ENCODE measurements at regions not wholly inside any gene's neighbourhood (a gene's known extent, or its start where the extent isn't known, plus 50 kb on each side); places are given as distances from the start of the nearest gene placed in this dataset.
"Not testable (repeated sequence)": the region's sequence is repeated elsewhere in the genome, so short reads cannot be mapped to it uniquely, and the experiment has no call there.

- intact Hi-C loops (cut with micrococcal nuclease; ENCODE audit: unreplicated experiment): no loop called here
- no peaks in the 10 kb centered on the region for H3K27me3 ChIP-seq (replicated peaks; ENCODE audit: insufficient read depth, low read depth, low read length, poor library complexity)
- CTCF ChIA-PET: no interaction called here
- H3K4me1 ChIP-seq (ENCODE audit: insufficient read depth, low read length, poor library complexity, severe bottlenecking): peaks cover 10% of the 10 kb centered on the region
- no peak for DNase-seq (ENCODE audit: low spot score)
- POLR2A ChIA-PET (ENCODE audit: low non-redundant PET): no interaction called here
- TF ChIP-seq, protein P1, sequence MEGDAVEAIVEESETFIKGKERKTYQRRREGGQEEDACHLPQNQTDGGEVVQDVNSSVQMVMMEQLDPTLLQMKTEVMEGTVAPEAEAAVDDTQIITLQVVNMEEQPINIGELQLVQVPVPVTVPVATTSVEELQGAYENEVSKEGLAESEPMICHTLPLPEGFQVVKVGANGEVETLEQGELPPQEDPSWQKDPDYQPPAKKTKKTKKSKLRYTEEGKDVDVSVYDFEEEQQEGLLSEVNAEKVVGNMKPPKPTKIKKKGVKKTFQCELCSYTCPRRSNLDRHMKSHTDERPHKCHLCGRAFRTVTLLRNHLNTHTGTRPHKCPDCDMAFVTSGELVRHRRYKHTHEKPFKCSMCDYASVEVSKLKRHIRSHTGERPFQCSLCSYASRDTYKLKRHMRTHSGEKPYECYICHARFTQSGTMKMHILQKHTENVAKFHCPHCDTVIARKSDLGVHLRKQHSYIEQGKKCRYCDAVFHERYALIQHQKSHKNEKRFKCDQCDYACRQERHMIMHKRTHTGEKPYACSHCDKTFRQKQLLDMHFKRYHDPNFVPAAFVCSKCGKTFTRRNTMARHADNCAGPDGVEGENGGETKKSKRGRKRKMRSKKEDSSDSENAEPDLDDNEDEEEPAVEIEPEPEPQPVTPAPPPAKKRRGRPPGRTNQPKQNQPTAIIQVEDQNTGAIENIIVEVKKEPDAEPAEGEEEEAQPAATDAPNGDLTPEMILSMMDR (conservative IDR thresholded peaks at IDR 0.05; ENCODE audit: low read depth, low read length): no peak
- BruUV-seq (replicated peaks): no TSS peak
- H3K36me3 ChIP-seq (ENCODE audit: insufficient read depth, low read length, poor library complexity, severe bottlenecking): no peaks in the 10 kb centered on the region
- no peaks in the 10 kb centered on the region for H3K9me3 ChIP-seq (ENCODE audit: low read depth, low read length, poor library complexity, severe bottlenecking)
- no peak overlapping the region for H3K4me3 ChIP-seq (ENCODE audit: low read depth, low read length, poor library complexity, severe bottlenecking)
- H3K27ac ChIP-seq (ENCODE audit: low read depth, low read length, poor library complexity, severe bottlenecking): no peak overlapping the region
Observed at GRCh38 chr10:34954142-34954541, 136.0 kb downstream of the CUL2 start.

GRCh38 chr10:34951263-34951887 lies 136.3 kb upstream of the PARD3 start:
- H3K4me3 ChIP-seq (ENCODE audit: low read depth, low read length, poor library complexity, severe bottlenecking); H3K9me3 ChIP-seq (ENCODE audit: low read depth, low read length, poor library complexity, severe bottlenecking); intact Hi-C loops (cut with micrococcal nuclease; ENCODE audit: unreplicated experiment); BruUV-seq (replicated peaks); H3K27me3 ChIP-seq (replicated peaks; ENCODE audit: insufficient read depth, low read depth, low read length, poor library complexity); H3K36me3 ChIP-seq (ENCODE audit: insufficient read depth, low read length, poor library complexity, severe bottlenecking); H3K4me1 ChIP-seq (ENCODE audit: insufficient read depth, low read length, poor library complexity, severe bottlenecking): not testable (repeated sequence)
- ChIA-PET CTCF (interaction anchor here (1.1 kb wide), 1 partner anchor 292 kb away, joined by 3 read pairs; no protein-coding TSS in a partner anchor), POLR2A (ENCODE audit: low non-redundant PET) (interaction anchor here (0.6 kb wide), 1 partner anchor 1972 kb away, joined by 3 read pairs; no protein-coding TSS in a partner anchor)
- DNase-seq (ENCODE audit: low spot score): peak; percentile 85
- H3K27ac ChIP-seq (ENCODE audit: low read depth, low read length, poor library complexity, severe bottlenecking): peak overlapping the region; percentile 78

DNA sequence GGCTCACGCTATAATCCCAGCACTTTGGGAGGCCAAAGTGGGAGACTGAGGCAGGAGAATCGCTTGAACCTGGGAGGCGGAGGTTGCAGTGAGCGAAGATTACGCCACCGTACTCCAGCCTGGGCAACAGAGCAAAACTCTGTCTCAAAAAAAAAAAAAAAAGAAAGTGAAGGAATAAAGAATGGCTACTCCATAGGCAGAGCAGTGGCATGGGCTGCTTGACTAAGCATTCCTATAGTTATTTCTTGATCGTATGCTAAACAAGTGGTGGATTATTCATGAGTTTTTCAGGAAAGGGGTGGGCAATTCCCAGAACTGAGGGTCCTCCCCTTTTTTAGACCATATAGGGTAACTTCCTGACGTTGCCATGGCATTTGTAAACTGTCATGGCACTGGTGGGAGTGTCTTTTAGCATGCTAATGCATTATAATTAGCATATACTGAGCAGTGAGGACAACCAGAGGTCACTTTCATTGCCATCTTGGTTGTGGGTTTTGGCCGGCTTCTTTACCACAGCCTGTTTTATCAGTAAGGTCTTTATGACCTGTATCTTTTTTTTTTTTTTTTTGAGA lies 130.9 kb upstream of the PARD3 start:
- DNase-seq (ENCODE audit: low spot score); H3K4me3 ChIP-seq (ENCODE audit: low read depth, low read length, poor library complexity, severe bottlenecking); H3K27ac ChIP-seq (ENCODE audit: low read depth, low read length, poor library complexity, severe bottlenecking); H3K9me3 ChIP-seq (ENCODE audit: low read depth, low read length, poor library complexity, severe bottlenecking); H3K27me3 ChIP-seq (replicated peaks; ENCODE audit: insufficient read depth, low read depth, low read length, poor library complexity); H3K36me3 ChIP-seq (ENCODE audit: insufficient read depth, low read length, poor library complexity, severe bottlenecking); CTCF ChIA-PET; intact Hi-C loops (cut with micrococcal nuclease; ENCODE audit: unreplicated experiment); H3K4me1 ChIP-seq (ENCODE audit: insufficient read depth, low read length, poor library complexity, severe bottlenecking); BruUV-seq (replicated peaks): not testable (repeated sequence)
- POLR2A ChIA-PET (ENCODE audit: low non-redundant PET): interaction anchor here (0.5 kb wide), 1 partner anchor 46 kb away, joined by 8 read pairs; no protein-coding TSS in a partner anchor

DNA sequence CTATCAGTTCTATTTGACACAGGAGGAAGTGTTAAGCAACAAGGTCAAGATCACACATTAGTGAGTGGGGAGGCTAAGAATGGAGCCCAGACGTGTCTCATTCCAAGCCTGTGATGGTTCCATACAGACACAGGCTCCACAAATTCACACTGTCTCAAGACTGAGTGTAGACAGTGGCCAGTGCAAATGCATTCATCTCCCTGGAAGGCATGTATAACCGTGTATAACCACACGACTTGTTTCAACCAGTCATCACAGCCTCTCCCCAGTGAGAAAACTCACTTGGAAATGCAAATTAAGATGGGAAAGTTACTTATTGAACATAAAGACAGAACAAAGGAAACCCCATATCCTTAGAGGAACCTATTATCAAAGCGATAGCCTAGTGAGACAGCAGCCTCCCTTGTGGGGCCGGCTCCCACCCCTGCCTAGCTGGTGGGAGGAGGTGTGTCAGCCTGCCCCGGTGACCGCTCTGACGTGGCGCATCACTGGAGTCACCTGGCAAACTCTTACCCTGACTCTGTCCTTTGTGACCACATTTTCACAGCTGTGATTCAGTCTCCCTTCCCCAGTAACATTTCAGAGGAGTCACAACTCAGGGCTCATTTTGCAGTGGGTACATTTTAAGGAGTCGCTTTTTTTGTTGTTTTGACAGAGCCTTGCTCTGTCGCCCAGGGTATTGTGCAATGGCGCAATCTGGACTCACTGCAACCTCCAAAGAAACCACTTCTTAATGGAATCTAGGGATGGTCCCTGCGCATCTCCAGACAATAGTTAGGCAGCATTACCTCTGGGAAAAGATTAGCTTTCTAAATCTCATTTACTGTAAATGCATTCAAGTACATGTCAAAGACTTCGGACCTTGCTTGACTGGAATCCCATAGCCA lies 126.6 kb upstream of the PARD3 start:
- no peak for DNase-seq (ENCODE audit: low spot score)
- ChIA-PET CTCF (no interaction called here), POLR2A (ENCODE audit: low non-redundant PET) (no interaction called here)
- no TSS peak for BruUV-seq (replicated peaks)
- Histone ChIP-seq H3K9me3 (ENCODE audit: low read depth, low read length, poor library complexity, severe bottlenecking) (no peaks in the 10 kb centered on the region), H3K36me3 (ENCODE audit: insufficient read depth, low read length, poor library complexity, severe bottlenecking) (no peaks in the 10 kb centered on the region), H3K27ac (ENCODE audit: low read depth, low read length, poor library complexity, severe bottlenecking) (no peak overlapping the region), H3K4me3 (ENCODE audit: low read depth, low read length, poor library complexity, severe bottlenecking) (no peak overlapping the region), H3K27me3 (replicated peaks; ENCODE audit: insufficient read depth, low read depth, low read length, poor library complexity) (no peaks in the 10 kb centered on the region), H3K4me1 (ENCODE audit: insufficient read depth, low read length, poor library complexity, severe bottlenecking) (no peaks in the 10 kb centered on the region)
- intact Hi-C loops (cut with micrococcal nuclease; ENCODE audit: unreplicated experiment): no loop called here
- TF ChIP-seq EZH2 (IDR thresholded peaks at IDR 0.05; ENCODE audit: borderline replicate concordance, low read depth, low read length, poor library complexity, severe bottlenecking): no peak
- TF ChIP-seq, protein P1 (conservative IDR thresholded peaks at IDR 0.05; ENCODE audit: low read depth, low read length): no peak
